Liver (tissue), 8 donors: ENCODE measurements at regions not wholly inside any gene's neighbourhood (a gene's known extent, or its start where the extent isn't known, plus 50 kb on each side); places are given as distances from the start of the nearest gene placed in this dataset.

Experiments
- DNase-seq: peaks from one replicate; pipeline ENCODE4 v3.0.0-alpha.2; 2017; ENCODE audit warnings: low spot score
- H3K27ac ChIP-seq, 2 donors: one replicate each; pipeline ENCODE4 v1.7.0; 2013; ENCODE audit warnings: inconsistent platforms in 2 of 2, low read length in 2 of 2, control low read depth in 1 of 2, low read depth in 1 of 2, mild to moderate bottlenecking in 1 of 2
- H3K27me3 ChIP-seq, 4 donors: one replicate each; pipeline versions ENCODE4 v1.6.1 to v1.7.0; 2013; ENCODE audit warnings: low read length in 3 of 4, inconsistent platforms in 1 of 4, mild to moderate bottlenecking in 1 of 4, moderate library complexity in 1 of 4; ENCODE audit not compliant: control insufficient read depth in 4 of 4, insufficient read depth in 4 of 4
- H3K36me3 ChIP-seq, 4 donors: one replicate each; pipeline versions ENCODE4 v1.6.1 to v1.7.0; 2013; ENCODE audit warnings: low read length in 3 of 4, mild to moderate bottlenecking in 3 of 4, low read depth in 1 of 4, moderate library complexity in 1 of 4; ENCODE audit not compliant: control insufficient read depth in 4 of 4, insufficient read depth in 3 of 4
- H3K4me1 ChIP-seq, 4 donors: one replicate each; pipeline versions ENCODE4 v1.6.1 to v1.7.0; 2013; ENCODE audit warnings: low read length in 3 of 4, mild to moderate bottlenecking in 3 of 4, moderate library complexity in 1 of 4; ENCODE audit not compliant: control insufficient read depth in 4 of 4, insufficient read depth in 4 of 4
- H3K4me3 ChIP-seq, 3 donors: one replicate each; pipeline versions ENCODE4 v1.6.1 to v1.7.0; 2013; ENCODE audit warnings: low read length in 3 of 3, control low read depth in 1 of 3, low read depth in 1 of 3, mild to moderate bottlenecking in 1 of 3
- H3K9ac ChIP-seq, 2 donors: one replicate each; pipeline ENCODE4 v1.7.0; 2013; ENCODE audit warnings: low read length in 2 of 2, mild to moderate bottlenecking in 2 of 2, moderate library complexity in 2 of 2, control low read depth in 1 of 2, low read depth in 1 of 2
- H3K9me3 ChIP-seq, 4 donors: one replicate each; pipeline versions ENCODE4 v1.6.1 to v1.7.0; 2013; ENCODE audit warnings: low read length in 3 of 4; ENCODE audit not compliant: control insufficient read depth in 4 of 4
- ATF3 ChIP-seq: IDR thresholded peaks from 2 replicates; pipeline ENCODE4 v1.6.1; 2016; ENCODE audit warnings: antibody characterized with exemption
- CTCF ChIP-seq: fragments of 150-350 bp; IDR thresholded peaks from 2 replicates; pipeline ENCODE4 v1.5.1; 2017; ENCODE audit warnings: improper control_type of control experiment, low read depth, low read length; ENCODE audit not compliant: missing input control
- EGR1 ChIP-seq, 2 donors: IDR thresholded peaks; 2 replicates each; pipeline ENCODE4 v1.6.1; 2016 to 2018; ENCODE audit warnings: antibody characterized with exemption in 2 of 2, low read depth in 2 of 2
- FOXA1 ChIP-seq: IDR thresholded peaks from 2 replicates; pipeline ENCODE4 v1.6.1; 2016; ENCODE audit warnings: antibody characterized with exemption
- FOXA2 ChIP-seq: IDR thresholded peaks from 2 replicates; pipeline ENCODE4 v1.6.1; 2016; ENCODE audit warnings: antibody characterized with exemption
- GABPA ChIP-seq, 2 donors: IDR thresholded peaks in 1 of 2; conservative IDR thresholded peaks in 1 of 2; 2 replicates each; pipeline ENCODE4 v1.6.1; 2016; ENCODE audit warnings: antibody characterized with exemption in 2 of 2, mild to moderate bottlenecking in 1 of 2, moderate library complexity in 1 of 2
- HNF4A ChIP-seq, 2 donors: conservative IDR thresholded peaks; 2 replicates each; pipeline ENCODE4 v1.6.1; 2016; ENCODE audit warnings: antibody characterized with exemption in 2 of 2, mild to moderate bottlenecking in 2 of 2
- JUND ChIP-seq, 2 donors: IDR thresholded peaks; 2 replicates each; pipeline ENCODE4 v1.6.1; 2016; ENCODE audit warnings: antibody characterized with exemption in 2 of 2
- MAX ChIP-seq: IDR thresholded peaks from 2 replicates; pipeline ENCODE4 v1.6.1; 2016; ENCODE audit warnings: antibody characterized with exemption
- NR2F2 ChIP-seq: IDR thresholded peaks from 2 replicates; pipeline ENCODE4 v1.6.1; 2016; ENCODE audit warnings: antibody characterized with exemption
- RAD21 ChIP-seq, 2 donors: IDR thresholded peaks; 2 replicates each; pipeline ENCODE4 v1.6.1; 2016; ENCODE audit warnings: antibody characterized with exemption in 2 of 2, mild to moderate bottlenecking in 2 of 2
- REST ChIP-seq: IDR thresholded peaks from 2 replicates; pipeline ENCODE4 v1.6.1; 2016; ENCODE audit warnings: antibody characterized with exemption, mild to moderate bottlenecking
- RXRA ChIP-seq, 2 donors: IDR thresholded peaks; 2 replicates each; pipeline ENCODE4 v1.6.1; 2017 to 2018; ENCODE audit warnings: antibody characterized with exemption in 2 of 2, mild to moderate bottlenecking in 1 of 2
- ZBTB33 ChIP-seq: IDR thresholded peaks from 2 replicates; pipeline ENCODE4 v1.6.1; 2016; ENCODE audit warnings: antibody characterized with exemption
- WGBS: extraction: QIAGEN DNeasy Blood & Tissue Kit; methylation state at CpG from one replicate; pipeline ENCODE4 v1.1.7; 2013; 5-methylcytosine and 5-hydroxymethylcytosine counted together
- donor health status: healthy.
- donor health status: healthy.
- donor health status: healthy.
- donor health status: healthy.
- donor health status: healthy.

GRCh38 chr15:98281130-98281529 is 320.6 kb downstream of the ARRDC4 start:
- 26% methylated on average over 3 of the region's 3 CpGs for WGBS
- no peaks in the 10 kb centered on the region for H3K4me1 ChIP-seq
- peaks cover 0 to 13% (median 1%) of the 10 kb centered on the region in 4 donors for H3K27me3 ChIP-seq
- DNase-seq: no peak
- H3K9ac ChIP-seq: no peak overlapping the region
- H3K27ac ChIP-seq: no peak overlapping the region
- TF ChIP-seq RAD21 (IDR thresholded peaks at IDR 0.05) (no peak), MAX (no peak), ATF3 (no peak), RXRA (IDR thresholded peaks at IDR 0.05) (no peak), JUND (IDR thresholded peaks at IDR 0.05) (no peak), CTCF (no peak), NR2F2 (no peak), ZBTB33 (no peak)
- no peaks in the 10 kb centered on the region for H3K36me3 ChIP-seq
- no peaks in the 10 kb centered on the region for H3K9me3 ChIP-seq
- no peak overlapping the region for H3K4me3 ChIP-seq

DNA sequence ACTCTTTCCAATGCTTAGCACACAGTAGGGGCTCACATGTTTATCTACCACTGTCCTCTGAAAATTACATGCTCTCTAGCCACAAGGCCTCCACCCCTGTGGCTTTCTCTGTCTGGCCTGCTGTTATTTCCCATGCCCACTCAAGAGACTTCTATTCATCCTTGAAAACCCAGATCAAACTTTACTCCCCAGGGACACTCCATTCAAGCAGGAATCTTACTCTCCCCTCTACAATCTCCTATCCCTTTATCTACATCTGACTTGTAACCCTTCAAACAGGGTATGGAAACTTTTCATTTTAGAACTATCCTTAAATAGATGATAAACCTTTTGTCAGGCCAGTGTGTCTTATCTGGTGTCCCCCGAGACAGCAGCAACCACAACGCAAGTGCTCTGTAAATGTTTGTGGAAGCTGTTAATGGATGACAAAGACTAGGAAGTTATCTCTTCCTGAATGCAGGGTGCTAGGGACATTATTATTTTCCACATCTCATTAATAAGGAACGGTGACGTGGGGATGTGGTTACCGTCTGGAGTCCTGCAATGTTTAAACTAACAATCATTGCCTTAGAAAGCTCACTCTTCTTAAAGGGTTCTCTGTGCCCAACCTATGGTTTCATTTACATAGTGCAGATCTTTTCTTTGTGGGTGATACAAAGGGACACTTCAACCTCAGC is 322.3 kb downstream of the ARRDC4 start:
- no peak for DNase-seq
- no peak for TF ChIP-seq REST
- no peak for TF ChIP-seq NR2F2
- no peak for TF ChIP-seq EGR1 (IDR thresholded peaks at IDR 0.05; ENCODE audit: low read depth in 2 of 2)
- no peak for TF ChIP-seq ATF3
- no peak for TF ChIP-seq GABPA (IDR thresholded peaks at IDR 0.05 in 1 of 2, conservative IDR thresholded peaks at IDR 0.05 in 1 of 2)
- TF ChIP-seq FOXA1: no peak
- TF ChIP-seq FOXA2: no peak
- TF ChIP-seq HNF4A (conservative IDR thresholded peaks at IDR 0.05): no peak
- no peak for TF ChIP-seq RXRA (IDR thresholded peaks at IDR 0.05)
- TF ChIP-seq RAD21 (IDR thresholded peaks at IDR 0.05): no peak
- H3K9ac ChIP-seq: no peak overlapping the region
- no peaks in the 10 kb centered on the region for H3K36me3 ChIP-seq
- no peak overlapping the region for H3K27ac ChIP-seq
- H3K4me1 ChIP-seq: no peaks in the 10 kb centered on the region
- H3K9me3 ChIP-seq: no peaks in the 10 kb centered on the region
- peaks cover 0 to 9% (median 1%) of the 10 kb centered on the region in 4 donors for H3K27me3 ChIP-seq
- WGBS: 12% methylated on average over 5 of the region's 5 CpGs
- no peak overlapping the region for H3K4me3 ChIP-seq
